ENCODE measurements at regions not wholly inside any gene's neighbourhood (a gene's known extent, or its start where the extent isn't known, plus 50 kb on each side); places are given as distances from the start of the nearest gene placed in this dataset.

DNA sequence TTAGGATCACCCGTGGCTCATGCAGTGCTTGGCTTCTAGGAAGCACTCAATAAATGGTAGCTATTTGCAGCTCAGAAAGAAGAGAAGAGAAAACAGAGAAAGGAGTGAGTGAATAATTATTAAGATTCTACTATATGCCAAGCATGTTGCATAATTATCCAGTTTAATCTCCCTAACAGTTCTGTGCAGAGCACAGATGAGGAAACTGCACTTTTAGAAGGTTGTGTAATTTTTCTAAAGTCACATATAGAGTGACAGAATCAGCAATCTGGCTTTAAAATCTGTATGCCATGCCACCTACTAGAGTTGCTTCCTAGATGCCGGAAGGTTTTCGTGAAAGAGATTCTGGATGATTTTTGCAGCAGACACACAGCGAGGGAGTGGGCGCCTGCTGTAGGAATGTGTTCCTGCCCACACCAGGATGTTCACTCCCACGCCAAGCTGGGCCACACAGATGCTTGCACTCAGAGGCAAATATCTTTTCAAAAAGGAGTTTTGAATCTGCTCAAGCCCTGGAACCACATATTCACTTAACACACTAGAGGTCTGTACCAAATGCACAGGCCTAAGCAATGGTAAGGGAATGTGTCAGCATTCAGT, 50.2 kb upstream of the SMCO2 start:
- Histone ChIP-seq H3K36me3 (ENCODE audit: control insufficient read depth in 2 of 2, insufficient read depth in 2 of 2, low read length in 1 of 2) (peaks cover 0 to 26% of the 10 kb centered on the region in 2 experiments; a peak in 2 of 4 replicates), H3K4me2 (ENCODE audit: control insufficient read depth, insufficient read depth) (no peak overlapping the region), H2AFZ (ENCODE audit: control insufficient read depth, low read depth, low read length) (no peak overlapping the region), H3K9me3 (replicated peaks; ENCODE audit: control insufficient read depth, insufficient read depth, low read length) (no peaks in the 10 kb centered on the region), H3K79me2 (ENCODE audit: control insufficient read depth, insufficient read depth, low read length) (no peaks in the 10 kb centered on the region), H3K27ac (ENCODE audit: control insufficient read depth, insufficient read depth) (no peak overlapping the region), H3K4me1 (ENCODE audit: control insufficient read depth, insufficient read depth, low read length) (no peaks in the 10 kb centered on the region), H3K27me3 (replicated peaks in 1 of 2; ENCODE audit: control insufficient read depth in 2 of 2, insufficient read depth in 2 of 2, low read length in 1 of 2) (no peaks in the 10 kb centered on the region), H3K9ac (ENCODE audit: control insufficient read depth, insufficient read depth, low read length) (no peak overlapping the region), H4K20me1 (ENCODE audit: control insufficient read depth, insufficient read depth) (no peaks in the 10 kb centered on the region), H3K4me3 (no peak overlapping the region)
- no TSS peak for BruUV-seq (replicated peaks)
- ChIA-PET CTCF (no interaction called here), SMC1A (ENCODE audit: uncharacterized antibody, unreplicated experiment) (no interaction called here), POLR2A (no interaction called here), RAD21 (ENCODE audit: unreplicated experiment) (no interaction called here)
- ATAC-seq (no peak), FAIRE-seq (no peak), DNase-seq (ENCODE audit: low read depth, low spot score) (no peak)
- WGBS (ENCODE audit: insufficient coverage, insufficient replicate concordance, low lambda C conversion rate, missing lambda C conversion rate): 95% methylated on average over 6 of the region's 6 CpGs
- intact Hi-C loops (cut with micrococcal nuclease; ENCODE audit: unreplicated experiment): no loop called here
- TF ChIP-seq ATF7 (IDR thresholded peaks at IDR 0.05; ENCODE audit: low read depth) (no peak), HDGF (IDR thresholded peaks at IDR 0.05) (no peak), YY1 (IDR thresholded peaks at IDR 0.05; ENCODE audit: low read depth, low read length) (no peak), TAF1 (IDR thresholded peaks at IDR 0.05; ENCODE audit: borderline replicate concordance, low read depth, low read length) (no peak), NFIC (IDR thresholded peaks at IDR 0.05; ENCODE audit: low read depth, low read length) (no peak), SIN3A (IDR thresholded peaks at IDR 0.05; ENCODE audit: low read depth, low read length) (no peak), SIX5 (IDR thresholded peaks at IDR 0.05; ENCODE audit: low read depth, low read length, severe bottlenecking) (no peak), SMC3 (IDR thresholded peaks at IDR 0.05; ENCODE audit: borderline replicate concordance, low read length) (no peak), RCOR1 (conservative IDR thresholded peaks at IDR 0.05; ENCODE audit: low read depth, low read length) (no peak), POU2F2 (IDR thresholded peaks at IDR 0.05; ENCODE audit: borderline replicate concordance, low read depth, low read length) (no peak), BMI1 (IDR thresholded peaks at IDR 0.05; ENCODE audit: borderline replicate concordance) (no peak), RAD51 (IDR thresholded peaks at IDR 0.05) (no peak), HCFC1 (IDR thresholded peaks at IDR 0.05; ENCODE audit: low read length) (no peak), TCF7 (IDR thresholded peaks at IDR 0.05; ENCODE audit: borderline replicate concordance) (no peak)
- TF ChIP-seq, protein P1, sequence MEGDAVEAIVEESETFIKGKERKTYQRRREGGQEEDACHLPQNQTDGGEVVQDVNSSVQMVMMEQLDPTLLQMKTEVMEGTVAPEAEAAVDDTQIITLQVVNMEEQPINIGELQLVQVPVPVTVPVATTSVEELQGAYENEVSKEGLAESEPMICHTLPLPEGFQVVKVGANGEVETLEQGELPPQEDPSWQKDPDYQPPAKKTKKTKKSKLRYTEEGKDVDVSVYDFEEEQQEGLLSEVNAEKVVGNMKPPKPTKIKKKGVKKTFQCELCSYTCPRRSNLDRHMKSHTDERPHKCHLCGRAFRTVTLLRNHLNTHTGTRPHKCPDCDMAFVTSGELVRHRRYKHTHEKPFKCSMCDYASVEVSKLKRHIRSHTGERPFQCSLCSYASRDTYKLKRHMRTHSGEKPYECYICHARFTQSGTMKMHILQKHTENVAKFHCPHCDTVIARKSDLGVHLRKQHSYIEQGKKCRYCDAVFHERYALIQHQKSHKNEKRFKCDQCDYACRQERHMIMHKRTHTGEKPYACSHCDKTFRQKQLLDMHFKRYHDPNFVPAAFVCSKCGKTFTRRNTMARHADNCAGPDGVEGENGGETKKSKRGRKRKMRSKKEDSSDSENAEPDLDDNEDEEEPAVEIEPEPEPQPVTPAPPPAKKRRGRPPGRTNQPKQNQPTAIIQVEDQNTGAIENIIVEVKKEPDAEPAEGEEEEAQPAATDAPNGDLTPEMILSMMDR (IDR thresholded peaks at IDR 0.05 in 2 of 3, conservative IDR thresholded peaks at IDR 0.05 in 1 of 3; ENCODE audit: control insufficient read depth in 2 of 3, extremely low read depth in 1 of 3, insufficient read depth in 1 of 3, low read depth in 3 of 3, low read length in 3 of 3): no peak
- TF ChIP-seq, protein P2, sequence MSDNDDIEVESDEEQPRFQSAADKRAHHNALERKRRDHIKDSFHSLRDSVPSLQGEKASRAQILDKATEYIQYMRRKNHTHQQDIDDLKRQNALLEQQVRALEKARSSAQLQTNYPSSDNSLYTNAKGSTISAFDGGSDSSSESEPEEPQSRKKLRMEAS (IDR thresholded peaks at IDR 0.05; ENCODE audit: low read depth, low read length): no peak
- TF ChIP-seq, protein P3, sequence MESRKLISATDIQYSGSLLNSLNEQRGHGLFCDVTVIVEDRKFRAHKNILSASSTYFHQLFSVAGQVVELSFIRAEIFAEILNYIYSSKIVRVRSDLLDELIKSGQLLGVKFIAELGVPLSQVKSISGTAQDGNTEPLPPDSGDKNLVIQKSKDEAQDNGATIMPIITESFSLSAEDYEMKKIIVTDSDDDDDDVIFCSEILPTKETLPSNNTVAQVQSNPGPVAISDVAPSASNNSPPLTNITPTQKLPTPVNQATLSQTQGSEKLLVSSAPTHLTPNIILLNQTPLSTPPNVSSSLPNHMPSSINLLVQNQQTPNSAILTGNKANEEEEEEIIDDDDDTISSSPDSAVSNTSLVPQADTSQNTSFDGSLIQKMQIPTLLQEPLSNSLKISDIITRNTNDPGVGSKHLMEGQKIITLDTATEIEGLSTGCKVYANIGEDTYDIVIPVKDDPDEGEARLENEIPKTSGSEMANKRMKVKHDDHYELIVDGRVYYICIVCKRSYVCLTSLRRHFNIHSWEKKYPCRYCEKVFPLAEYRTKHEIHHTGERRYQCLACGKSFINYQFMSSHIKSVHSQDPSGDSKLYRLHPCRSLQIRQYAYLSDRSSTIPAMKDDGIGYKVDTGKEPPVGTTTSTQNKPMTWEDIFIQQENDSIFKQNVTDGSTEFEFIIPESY (IDR thresholded peaks at IDR 0.05): no peak
- TF ChIP-seq, protein P4, sequence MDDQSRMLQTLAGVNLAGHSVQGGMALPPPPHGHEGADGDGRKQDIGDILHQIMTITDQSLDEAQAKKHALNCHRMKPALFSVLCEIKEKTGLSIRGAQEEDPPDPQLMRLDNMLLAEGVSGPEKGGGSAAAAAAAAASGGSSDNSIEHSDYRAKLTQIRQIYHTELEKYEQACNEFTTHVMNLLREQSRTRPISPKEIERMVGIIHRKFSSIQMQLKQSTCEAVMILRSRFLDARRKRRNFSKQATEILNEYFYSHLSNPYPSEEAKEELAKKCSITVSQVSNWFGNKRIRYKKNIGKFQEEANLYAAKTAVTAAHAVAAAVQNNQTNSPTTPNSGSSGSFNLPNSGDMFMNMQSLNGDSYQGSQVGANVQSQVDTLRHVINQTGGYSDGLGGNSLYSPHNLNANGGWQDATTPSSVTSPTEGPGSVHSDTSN (IDR thresholded peaks at IDR 0.05; ENCODE audit: insufficient replicate concordance, low read depth, low read length): no peak
- in situ Hi-C loops (cut with MboI): no loop called here

All from GM12878 (cell line).